SK-N-SH treated with all-trans-retinoic acid at 6 μM for 48 hours (cell line): ENCODE measurements at regions not wholly inside any gene's neighbourhood (a gene's known extent, or its start where the extent isn't known, plus 50 kb on each side); places are given as distances from the start of the nearest gene placed in this dataset.

Experiments
- ATAC-seq: fragments of 200-7000 bp; cut with Tn5 transposase; 3 replicates; pipeline ENCODE4 v1.9.1; 2020; ENCODE audit warnings: mild to moderate bottlenecking, moderate library complexity
- ARNTL ChIP-seq: fragments of 450-650 bp; formaldehyde crosslinking; IDR thresholded peaks from 2 replicates; pipeline ENCODE4 v1.5.0; 2020; ENCODE audit warnings: low read depth, mild to moderate bottlenecking, moderate library complexity, borderline replicate concordance
- BACH2 ChIP-seq: fragments of 250-450 bp; sonication (Bioruptor Pico); IDR thresholded peaks from 2 replicates; pipeline ENCODE4 v1.9.0; 2021; ENCODE audit warnings: mild to moderate bottlenecking, borderline replicate concordance
- CREB5 ChIP-seq: fragments of 250-450 bp; sonication (Bioruptor Pico); IDR thresholded peaks from 2 replicates; pipeline ENCODE4 v1.5.1; 2020; ENCODE audit warnings: low read depth, mild to moderate bottlenecking, moderate library complexity
- CSDC2 ChIP-seq: fragments of 250-450 bp; sonication (Bioruptor Pico); IDR thresholded peaks from 2 replicates; pipeline ENCODE4 v1.5.0; 2020; ENCODE audit warnings: mild to moderate bottlenecking, moderate library complexity
- ESRRG ChIP-seq: fragments of 250-450 bp; sonication (Bioruptor Pico); IDR thresholded peaks from 2 replicates; pipeline ENCODE4 v1.6.1; 2021; ENCODE audit warnings: mild to moderate bottlenecking
- GLIS3 ChIP-seq: fragments of 250-450 bp; sonication (Bioruptor Pico); IDR thresholded peaks from 2 replicates; pipeline ENCODE4 v1.5.0; 2020; ENCODE audit warnings: mild to moderate bottlenecking, moderate library complexity
- ISL1 ChIP-seq: fragments of 250-450 bp; sonication (Bioruptor Pico); IDR thresholded peaks from 2 replicates; pipeline ENCODE4 v2.1.2; 2022; ENCODE audit warnings: mild to moderate bottlenecking, moderate library complexity
- OSR1 ChIP-seq: fragments of 250-450 bp; sonication (Bioruptor Pico); IDR thresholded peaks from 2 replicates; pipeline ENCODE4 v1.8.0; 2022; ENCODE audit warnings: moderate library complexity, mild to moderate bottlenecking, inconsistent platforms
- PPARA ChIP-seq: fragments of 250-450 bp; sonication (Bioruptor Pico); IDR thresholded peaks from 2 replicates; pipeline ENCODE4 v1.5.0; 2020; ENCODE audit warnings: mild to moderate bottlenecking, borderline replicate concordance
- SNAI2 ChIP-seq: fragments of 250-450 bp; sonication (Bioruptor Pico); IDR thresholded peaks from 2 replicates; pipeline ENCODE4 v1.5.0; 2020; ENCODE audit warnings: mild to moderate bottlenecking, moderate library complexity
- TCF4 ChIP-seq: fragments of 250-450 bp; sonication (Bioruptor Pico); IDR thresholded peaks from 2 replicates; pipeline ENCODE4 v1.8.0; 2021; ENCODE audit warnings: mild to moderate bottlenecking, moderate library complexity, borderline replicate concordance
- TOX ChIP-seq: fragments of 250-450 bp; sonication (Bioruptor Pico); IDR thresholded peaks from 2 replicates; pipeline ENCODE4 v1.8.0; 2021; ENCODE audit warnings: mild to moderate bottlenecking, moderate library complexity, borderline replicate concordance
- TSHZ2 ChIP-seq: fragments of 250-450 bp; sonication (Bioruptor Pico); IDR thresholded peaks from 2 replicates; pipeline ENCODE4 v1.5.0; 2020; ENCODE audit warnings: mild to moderate bottlenecking, moderate library complexity
- ZFP3 ChIP-seq: fragments of 250-450 bp; sonication (Bioruptor Pico); IDR thresholded peaks from 2 replicates; pipeline ENCODE4 v1.5.0; 2020; ENCODE audit warnings: mild to moderate bottlenecking, moderate library complexity
- ZFP30 ChIP-seq: fragments of 450-650 bp; formaldehyde crosslinking; IDR thresholded peaks from 2 replicates; pipeline ENCODE4 v1.5.0; 2022; ENCODE audit warnings: mild to moderate bottlenecking, moderate library complexity
- ZNF565 ChIP-seq: fragments of 450-650 bp; formaldehyde crosslinking; conservative IDR thresholded peaks from 2 replicates; pipeline ENCODE4 v1.5.0; 2020; ENCODE audit warnings: low read depth, mild to moderate bottlenecking, moderate library complexity
- ZNF70 ChIP-seq: fragments of 450-650 bp; formaldehyde crosslinking; IDR thresholded peaks from 2 replicates; pipeline ENCODE4 v1.5.0; 2020; ENCODE audit warnings: mild to moderate bottlenecking, moderate library complexity
- ZNF8 ChIP-seq: fragments of 450-650 bp; formaldehyde crosslinking; IDR thresholded peaks from 2 replicates; pipeline ENCODE4 v1.5.0; 2020; ENCODE audit warnings: mild to moderate bottlenecking, moderate library complexity
- TF ChIP-seq, protein P1 (sequence below): fragments of 250-450 bp; sonication (Bioruptor Pico); IDR thresholded peaks from 2 replicates; pipeline ENCODE4 v1.8.0; 2020; ENCODE audit warnings: mild to moderate bottlenecking, moderate library complexity, borderline replicate concordance
- TF ChIP-seq, protein P2 (sequence below): fragments of 250-450 bp; sonication (Bioruptor Pico); IDR thresholded peaks from 2 replicates; pipeline ENCODE4 v1.8.0; 2021; ENCODE audit warnings: low read depth, mild to moderate bottlenecking, moderate library complexity, borderline replicate concordance

GRCh38 chr6:115847671-115848070, 213.0 kb downstream of the FRK start:
- TF ChIP-seq TSHZ2 (no peak), ZNF565 (CRISPR knock-in tag) (no peak), ZFP30 (CRISPR knock-in tag) (no peak), TOX (CRISPR knock-in tag) (no peak), BACH2 (CRISPR knock-in tag) (no peak), OSR1 (no peak), CSDC2 (no peak), ZFP3 (CRISPR knock-in tag) (no peak), ESRRG (no peak), CREB5 (CRISPR knock-in tag) (no peak), SNAI2 (CRISPR knock-in tag) (no peak), ZNF70 (CRISPR knock-in tag) (no peak)
- TF ChIP-seq, protein P1, sequence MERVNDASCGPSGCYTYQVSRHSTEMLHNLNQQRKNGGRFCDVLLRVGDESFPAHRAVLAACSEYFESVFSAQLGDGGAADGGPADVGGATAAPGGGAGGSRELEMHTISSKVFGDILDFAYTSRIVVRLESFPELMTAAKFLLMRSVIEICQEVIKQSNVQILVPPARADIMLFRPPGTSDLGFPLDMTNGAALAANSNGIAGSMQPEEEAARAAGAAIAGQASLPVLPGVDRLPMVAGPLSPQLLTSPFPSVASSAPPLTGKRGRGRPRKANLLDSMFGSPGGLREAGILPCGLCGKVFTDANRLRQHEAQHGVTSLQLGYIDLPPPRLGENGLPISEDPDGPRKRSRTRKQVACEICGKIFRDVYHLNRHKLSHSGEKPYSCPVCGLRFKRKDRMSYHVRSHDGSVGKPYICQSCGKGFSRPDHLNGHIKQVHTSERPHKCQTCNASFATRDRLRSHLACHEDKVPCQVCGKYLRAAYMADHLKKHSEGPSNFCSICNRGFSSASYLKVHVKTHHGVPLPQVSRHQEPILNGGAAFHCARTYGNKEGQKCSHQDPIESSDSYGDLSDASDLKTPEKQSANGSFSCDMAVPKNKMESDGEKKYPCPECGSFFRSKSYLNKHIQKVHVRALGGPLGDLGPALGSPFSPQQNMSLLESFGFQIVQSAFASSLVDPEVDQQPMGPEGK (CRISPR knock-in tag): no peak

DNA sequence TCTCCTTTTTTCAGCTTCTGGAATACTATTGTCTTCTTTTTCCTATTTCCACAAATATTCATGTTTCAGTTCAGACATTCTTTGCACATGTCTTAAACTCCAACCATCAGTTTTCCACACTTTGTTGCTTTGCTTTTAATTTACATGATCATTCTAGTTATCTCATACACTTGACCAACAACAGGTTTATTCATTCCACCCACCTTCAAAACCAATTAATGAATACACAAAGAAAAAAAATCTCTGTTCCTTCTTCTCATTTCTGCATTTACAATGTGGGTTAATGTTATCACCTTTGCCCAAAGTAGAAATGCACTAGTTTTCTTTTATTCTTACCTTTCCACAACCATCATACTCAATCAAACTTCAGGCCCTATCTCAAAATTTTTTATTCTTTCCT, 216.7 kb downstream of the FRK start:
- TF ChIP-seq TSHZ2 (no peak), ZNF70 (CRISPR knock-in tag) (no peak), ARNTL (CRISPR knock-in tag) (no peak), ISL1 (CRISPR knock-in tag) (no peak), BACH2 (CRISPR knock-in tag) (no peak), TOX (CRISPR knock-in tag) (no peak), ZNF8 (CRISPR knock-in tag) (no peak), GLIS3 (no peak), TCF4 (CRISPR knock-in tag) (no peak), ZFP30 (CRISPR knock-in tag) (no peak), PPARA (CRISPR knock-in tag) (no peak), CSDC2 (no peak), ZNF565 (CRISPR knock-in tag) (no peak)
- TF ChIP-seq, protein P2, sequence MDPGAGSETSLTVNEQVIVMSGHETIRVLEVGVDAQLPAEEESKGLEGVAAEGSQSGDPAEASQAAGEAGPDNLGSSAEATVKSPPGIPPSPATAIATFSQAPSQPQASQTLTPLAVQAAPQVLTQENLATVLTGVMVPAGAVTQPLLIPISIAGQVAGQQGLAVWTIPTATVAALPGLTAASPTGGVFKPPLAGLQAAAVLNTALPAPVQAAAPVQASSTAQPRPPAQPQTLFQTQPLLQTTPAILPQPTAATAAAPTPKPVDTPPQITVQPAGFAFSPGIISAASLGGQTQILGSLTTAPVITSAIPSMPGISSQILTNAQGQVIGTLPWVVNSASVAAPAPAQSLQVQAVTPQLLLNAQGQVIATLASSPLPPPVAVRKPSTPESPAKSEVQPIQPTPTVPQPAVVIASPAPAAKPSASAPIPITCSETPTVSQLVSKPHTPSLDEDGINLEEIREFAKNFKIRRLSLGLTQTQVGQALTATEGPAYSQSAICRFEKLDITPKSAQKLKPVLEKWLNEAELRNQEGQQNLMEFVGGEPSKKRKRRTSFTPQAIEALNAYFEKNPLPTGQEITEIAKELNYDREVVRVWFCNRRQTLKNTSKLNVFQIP: no peak
- TF ChIP-seq, protein P1 (CRISPR knock-in tag): no peak
- ATAC-seq: no peak

More at GRCh38 chr6:115847671-115848070, 213.0 kb downstream of the FRK start:
- no peak for ATAC-seq
